ENCODE measurements at regions not wholly inside any gene's neighbourhood (a gene's known extent, or its start where the extent isn't known, plus 50 kb on each side); places are given as distances from the start of the nearest gene placed in this dataset.

DNA sequence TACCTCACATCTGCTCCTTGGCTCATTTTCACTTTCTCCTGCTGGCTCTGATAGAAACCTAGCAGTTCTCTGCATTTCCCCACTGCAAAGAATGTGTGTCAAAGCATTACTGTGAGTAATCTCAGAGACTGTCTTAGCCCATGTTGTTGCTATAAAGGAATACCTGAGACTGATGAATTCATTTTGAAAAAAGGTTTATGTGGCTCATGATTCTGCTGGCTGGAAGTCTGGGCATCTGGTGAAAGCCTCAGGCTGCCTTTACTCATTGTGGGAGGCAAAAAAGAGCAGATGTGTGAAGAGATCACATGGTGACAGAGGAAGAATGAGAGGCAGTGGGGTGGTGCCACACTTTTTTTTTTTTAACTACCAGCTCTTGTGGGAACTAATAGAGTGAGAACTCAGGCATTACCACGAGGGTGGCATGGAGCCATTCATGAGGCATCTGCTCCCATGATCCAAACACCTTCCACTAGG is 191.6 kb upstream of the CTNND2 start (continued):
- no peak for TF ChIP-seq CHD2 (IDR thresholded peaks at IDR 0.05; ENCODE audit: low read length)
- TF ChIP-seq BRCA1 (IDR thresholded peaks at IDR 0.05; ENCODE audit: low read depth, low read length): no peak
- TF ChIP-seq GTF2F1 (IDR thresholded peaks at IDR 0.05; ENCODE audit: borderline replicate concordance, low read depth, low read length): no peak
- TF ChIP-seq CBX5 (IDR thresholded peaks at IDR 0.05; ENCODE audit: low read depth, low read length): no peak
- TF ChIP-seq POLR2A (IDR thresholded peaks at IDR 0.05; ENCODE audit: control extremely low read depth in 1 of 2, low read depth in 2 of 2, low read length in 2 of 2): no peak
- TF ChIP-seq POU5F1 (IDR thresholded peaks at IDR 0.05; ENCODE audit: low read depth, low read length): no peak
- TF ChIP-seq TAF7 (optimal IDR thresholded peaks at IDR 0.05; ENCODE audit: borderline replicate concordance, low read depth, low read length): no peak
- TF ChIP-seq, protein P1, sequence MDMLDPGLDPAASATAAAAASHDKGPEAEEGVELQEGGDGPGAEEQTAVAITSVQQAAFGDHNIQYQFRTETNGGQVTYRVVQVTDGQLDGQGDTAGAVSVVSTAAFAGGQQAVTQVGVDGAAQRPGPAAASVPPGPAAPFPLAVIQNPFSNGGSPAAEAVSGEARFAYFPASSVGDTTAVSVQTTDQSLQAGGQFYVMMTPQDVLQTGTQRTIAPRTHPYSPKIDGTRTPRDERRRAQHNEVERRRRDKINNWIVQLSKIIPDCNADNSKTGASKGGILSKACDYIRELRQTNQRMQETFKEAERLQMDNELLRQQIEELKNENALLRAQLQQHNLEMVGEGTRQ (IDR thresholded peaks at IDR 0.05; ENCODE audit: low read length): no peak

Data from H1 (cell line).